Ishikawa (cell line): ENCODE measurements at regions not wholly inside any gene's neighbourhood (a gene's known extent, or its start where the extent isn't known, plus 50 kb on each side); places are given as distances from the start of the nearest gene placed in this dataset.

ENCODE experiments used
- CREB1 ChIP-seq: IDR thresholded peaks from 2 replicates; pipeline ENCODE4 v1.6.1; 2012; ENCODE audit warnings: low read depth
- EP300 ChIP-seq: IDR thresholded peaks from 2 replicates; pipeline ENCODE4 v1.6.1; 2012; ENCODE audit warnings: borderline replicate concordance
- FOXM1 ChIP-seq: IDR thresholded peaks from 2 replicates; pipeline ENCODE4 v1.6.1; 2012; ENCODE audit warnings: low read depth, borderline replicate concordance
- TAF1 ChIP-seq: IDR thresholded peaks from 2 replicates; pipeline ENCODE4 v1.6.1; 2012; ENCODE audit warnings: low read depth, mild to moderate bottlenecking
- TCF12 ChIP-seq: IDR thresholded peaks from 2 replicates; pipeline ENCODE4 v1.6.1; 2012; ENCODE audit warnings: low read depth
- YY1 ChIP-seq: IDR thresholded peaks from 2 replicates; pipeline ENCODE4 v1.6.1; 2012; ENCODE audit warnings: low read depth
- TF ChIP-seq, protein P1 (sequence below): IDR thresholded peaks from 2 replicates; pipeline ENCODE4 v1.6.1; 2012
- TF ChIP-seq, protein P2 (sequence below): IDR thresholded peaks from 2 replicates; pipeline ENCODE4 v1.6.1; 2012; ENCODE audit warnings: low read depth, mild to moderate bottlenecking

- TF ChIP-seq, protein P1, sequence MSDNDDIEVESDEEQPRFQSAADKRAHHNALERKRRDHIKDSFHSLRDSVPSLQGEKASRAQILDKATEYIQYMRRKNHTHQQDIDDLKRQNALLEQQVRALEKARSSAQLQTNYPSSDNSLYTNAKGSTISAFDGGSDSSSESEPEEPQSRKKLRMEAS = no peak
- TF ChIP-seq TAF1 (no peak), EP300 (no peak), YY1 (no peak), CREB1 (no peak), TCF12 (no peak), FOXM1 (no peak)
- TF ChIP-seq, protein P2, sequence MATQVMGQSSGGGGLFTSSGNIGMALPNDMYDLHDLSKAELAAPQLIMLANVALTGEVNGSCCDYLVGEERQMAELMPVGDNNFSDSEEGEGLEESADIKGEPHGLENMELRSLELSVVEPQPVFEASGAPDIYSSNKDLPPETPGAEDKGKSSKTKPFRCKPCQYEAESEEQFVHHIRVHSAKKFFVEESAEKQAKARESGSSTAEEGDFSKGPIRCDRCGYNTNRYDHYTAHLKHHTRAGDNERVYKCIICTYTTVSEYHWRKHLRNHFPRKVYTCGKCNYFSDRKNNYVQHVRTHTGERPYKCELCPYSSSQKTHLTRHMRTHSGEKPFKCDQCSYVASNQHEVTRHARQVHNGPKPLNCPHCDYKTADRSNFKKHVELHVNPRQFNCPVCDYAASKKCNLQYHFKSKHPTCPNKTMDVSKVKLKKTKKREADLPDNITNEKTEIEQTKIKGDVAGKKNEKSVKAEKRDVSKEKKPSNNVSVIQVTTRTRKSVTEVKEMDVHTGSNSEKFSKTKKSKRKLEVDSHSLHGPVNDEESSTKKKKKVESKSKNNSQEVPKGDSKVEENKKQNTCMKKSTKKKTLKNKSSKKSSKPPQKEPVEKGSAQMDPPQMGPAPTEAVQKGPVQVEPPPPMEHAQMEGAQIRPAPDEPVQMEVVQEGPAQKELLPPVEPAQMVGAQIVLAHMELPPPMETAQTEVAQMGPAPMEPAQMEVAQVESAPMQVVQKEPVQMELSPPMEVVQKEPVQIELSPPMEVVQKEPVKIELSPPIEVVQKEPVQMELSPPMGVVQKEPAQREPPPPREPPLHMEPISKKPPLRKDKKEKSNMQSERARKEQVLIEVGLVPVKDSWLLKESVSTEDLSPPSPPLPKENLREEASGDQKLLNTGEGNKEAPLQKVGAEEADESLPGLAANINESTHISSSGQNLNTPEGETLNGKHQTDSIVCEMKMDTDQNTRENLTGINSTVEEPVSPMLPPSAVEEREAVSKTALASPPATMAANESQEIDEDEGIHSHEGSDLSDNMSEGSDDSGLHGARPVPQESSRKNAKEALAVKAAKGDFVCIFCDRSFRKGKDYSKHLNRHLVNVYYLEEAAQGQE = no peak
Observed at GRCh38 chr5:167029488-167029887, 1262.0 kb upstream of the WWC1 start.
